Forelimb muscle (tissue), 1 donor: ENCODE measurements at regions not wholly inside any gene's neighbourhood (a gene's known extent, or its start where the extent isn't known, plus 50 kb on each side); places are given as distances from the start of the nearest gene placed in this dataset.
"Not testable (repeated sequence)": the region's sequence is repeated elsewhere in the genome, so short reads cannot be mapped to it uniquely, and the experiment has no call there.

Experiments used
- DNase-seq: peaks from one replicate; pipeline ENCODE4 v3.0.0-alpha.2; 2013; ENCODE audit warnings: low read depth

DNA sequence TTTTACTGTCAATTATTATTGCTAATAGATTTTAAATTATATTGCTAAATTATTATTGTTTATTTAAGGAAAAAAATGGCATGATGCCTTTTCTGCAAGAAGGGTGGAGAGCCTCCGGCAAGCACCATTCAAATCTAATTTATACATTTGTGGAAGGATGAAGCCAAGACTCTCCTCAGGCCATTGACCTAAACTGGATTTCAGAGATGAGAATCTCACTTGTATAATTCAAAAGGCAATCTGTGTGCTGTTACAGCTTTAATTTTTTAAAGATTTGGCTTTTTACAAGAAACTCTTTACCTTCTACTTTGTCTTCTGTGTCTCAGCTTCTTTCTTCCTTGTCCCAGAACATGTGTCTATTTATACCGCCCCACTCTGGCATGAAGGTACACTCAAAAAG lies 722.5 kb downstream of the ETS1 start:
- DNase-seq, result no peak

DNA sequence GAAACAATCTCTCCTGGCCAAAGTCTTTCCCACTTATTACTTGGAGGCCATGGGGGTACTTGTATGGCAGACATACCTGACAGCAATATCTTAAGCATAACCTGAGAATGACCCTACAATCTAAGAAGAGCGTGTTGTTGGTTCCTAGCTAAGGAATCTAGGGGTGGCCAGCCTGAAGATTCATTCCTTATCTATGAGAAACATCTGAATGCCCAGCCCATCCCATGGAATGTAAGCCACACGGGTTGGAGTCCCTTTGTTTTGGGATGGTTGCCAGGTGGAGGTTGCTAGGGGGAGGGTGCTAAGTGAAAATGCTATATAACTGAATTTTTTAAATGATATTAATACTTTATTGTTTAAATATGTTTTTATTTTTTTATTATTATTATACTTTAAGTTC lies 725.0 kb downstream of the ETS1 start:
- DNase-seq, result no peak

DNA sequence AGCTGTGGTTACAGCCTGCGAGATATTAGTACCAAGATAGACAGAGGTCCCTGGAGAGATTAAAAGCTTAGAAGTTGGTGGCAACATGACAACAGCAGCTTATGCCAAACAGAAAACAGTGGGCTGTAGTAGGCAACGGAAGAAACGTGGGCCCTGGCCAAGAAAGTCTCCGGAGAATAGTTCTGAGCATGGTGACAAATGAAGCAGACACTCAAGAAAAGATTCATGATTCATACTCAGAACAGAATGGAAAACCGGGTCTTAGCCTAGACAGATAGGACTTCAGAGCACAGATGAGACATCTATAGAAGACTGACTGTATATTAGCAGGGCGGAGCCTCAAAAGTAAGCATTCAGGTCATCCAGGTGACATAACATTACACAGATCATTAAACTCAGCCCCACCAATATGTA lies 727.4 kb downstream of the ETS1 start:
- no peak for DNase-seq

DNA sequence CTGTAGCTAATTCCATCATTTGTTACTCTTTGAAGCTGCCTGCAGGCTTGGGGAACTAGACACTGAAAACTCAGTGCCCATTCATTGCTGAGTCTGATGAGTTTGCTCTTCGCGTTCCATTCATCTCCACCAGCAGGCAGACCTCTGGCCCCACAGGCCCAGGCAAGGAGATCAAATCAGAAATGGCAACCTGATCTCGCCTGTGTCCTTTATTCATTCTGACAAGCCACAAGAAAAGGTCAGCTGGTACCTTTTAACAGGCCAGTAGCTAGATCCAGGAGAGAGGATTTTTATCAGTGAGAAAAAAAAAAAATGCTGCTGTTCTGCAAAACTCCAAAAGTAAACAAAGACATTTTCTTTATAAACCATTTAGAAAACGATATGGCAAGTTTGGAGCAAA lies 742.5 kb downstream of the ETS1 start:
- no peak for DNase-seq

DNA sequence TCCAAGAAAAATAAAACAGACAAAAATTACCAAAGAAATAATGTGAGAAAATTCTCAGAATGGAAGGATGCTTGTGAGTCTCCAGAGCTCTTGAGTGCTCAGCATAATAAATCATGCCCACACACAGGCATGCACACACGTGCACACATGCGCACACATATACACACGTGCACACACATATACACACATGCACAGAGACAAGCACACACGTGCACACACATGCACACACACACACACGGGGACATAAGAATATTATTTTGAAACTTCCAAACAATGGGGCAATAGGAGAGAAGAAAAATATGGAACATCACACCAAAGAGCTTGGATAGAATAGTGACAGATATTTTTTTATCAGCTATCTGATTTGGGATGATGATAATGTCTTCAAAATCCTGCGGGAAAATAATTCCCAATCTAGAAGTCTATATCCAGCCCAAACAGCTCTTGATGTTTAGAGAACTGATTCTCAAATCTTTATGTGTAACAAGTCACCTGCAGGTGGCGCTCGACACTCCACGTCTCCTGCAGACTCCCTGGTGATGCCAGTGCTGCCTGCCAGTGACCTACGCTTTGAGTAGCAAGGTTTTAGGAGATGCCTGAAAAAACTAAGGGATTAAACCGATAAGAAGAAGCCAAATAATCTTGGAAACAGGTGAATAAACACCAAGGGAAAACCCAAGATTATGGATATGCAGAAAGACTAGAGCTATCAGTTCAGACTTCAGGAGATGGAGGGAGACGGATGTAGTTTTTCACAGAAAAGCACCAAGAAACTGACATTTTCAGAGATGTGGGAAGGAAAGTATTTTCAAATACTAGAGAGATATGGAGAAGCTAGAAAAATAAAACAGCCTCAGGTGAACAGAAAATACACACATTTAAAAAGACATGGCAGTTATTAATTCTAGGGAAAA lies 743.6 kb downstream of the ETS1 start:
- DNase-seq, result peak; percentile 9

DNA sequence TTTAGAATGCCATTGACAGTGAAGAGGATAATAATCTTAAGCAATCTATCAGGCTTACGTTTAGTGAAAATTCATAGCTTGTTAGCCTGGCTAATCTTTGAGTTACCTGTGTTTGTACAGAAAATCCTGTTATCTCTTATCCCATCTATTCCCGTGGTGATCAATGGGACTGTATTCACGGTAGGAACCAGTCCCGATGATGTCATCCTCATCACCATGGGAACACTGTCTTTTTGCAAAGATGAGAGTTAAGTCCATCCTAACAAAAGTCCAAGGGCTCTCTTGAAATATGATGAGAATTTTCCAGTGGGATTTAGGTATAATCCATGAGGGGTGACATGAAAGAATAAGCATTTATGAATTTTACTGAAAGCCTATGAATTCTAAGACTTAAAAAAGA lies 762.2 kb downstream of the ETS1 start:
- DNase-seq, result no peak

DNA sequence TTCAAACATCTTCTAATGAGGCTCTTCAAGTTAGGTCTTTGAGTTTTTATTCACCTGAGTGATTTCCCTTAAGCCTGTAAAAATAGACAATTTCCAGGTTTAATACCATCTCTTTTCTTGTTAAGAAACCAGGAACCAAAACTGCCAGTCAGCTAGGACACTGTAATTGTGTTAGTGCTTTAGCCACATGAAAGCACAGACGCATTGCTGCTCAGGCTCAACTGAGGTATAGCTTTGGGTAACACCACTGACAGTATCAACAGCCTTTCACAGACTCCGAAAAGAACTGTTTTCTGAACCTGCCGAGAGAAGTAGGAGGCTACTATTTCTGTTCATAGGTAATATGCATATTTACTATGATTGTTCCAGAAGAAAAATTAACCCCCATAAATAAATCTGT lies 768.7 kb downstream of the ETS1 start:
- no peak for DNase-seq

DNA sequence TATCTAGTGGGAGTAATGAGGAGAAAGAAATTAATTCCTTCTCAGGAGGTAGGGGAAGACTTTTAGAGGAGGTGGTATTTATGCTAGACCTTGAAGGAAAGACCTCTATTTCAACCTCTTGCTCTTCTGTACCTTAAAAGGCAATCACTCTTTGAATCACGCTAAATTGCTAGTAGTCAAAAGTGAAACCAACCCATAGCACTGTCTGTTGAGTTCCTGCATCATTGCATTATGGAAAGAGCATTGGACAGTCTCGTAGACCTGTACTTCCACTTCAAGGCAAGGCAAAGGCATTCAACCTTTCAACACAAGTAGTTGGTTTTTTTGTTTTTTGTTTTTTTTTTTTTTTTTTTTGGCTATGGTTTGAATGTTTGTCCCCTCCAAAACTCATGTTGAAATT lies 770.4 kb downstream of the ETS1 start:
- no peak for DNase-seq

DNA sequence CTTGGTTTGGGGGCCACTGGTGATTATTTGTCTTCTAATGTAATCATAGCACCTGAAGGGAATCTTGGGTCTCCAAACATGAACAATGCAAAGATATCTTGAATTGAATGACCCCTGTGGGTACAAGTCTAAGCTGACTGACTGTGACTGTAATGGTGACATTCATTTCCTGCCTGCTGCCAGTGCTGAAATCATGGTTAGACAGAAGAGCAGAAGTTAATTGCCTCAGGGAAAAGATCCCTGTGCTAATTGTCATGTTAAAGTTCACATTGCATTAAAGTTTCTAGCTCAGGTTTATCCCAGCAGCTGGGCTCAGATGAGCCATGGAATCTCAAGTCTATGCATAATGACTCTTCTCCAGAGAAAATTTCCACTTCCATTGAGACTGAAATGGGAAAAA lies 772.0 kb downstream of the ETS1 start:
- DNase-seq, result no peak

DNA sequence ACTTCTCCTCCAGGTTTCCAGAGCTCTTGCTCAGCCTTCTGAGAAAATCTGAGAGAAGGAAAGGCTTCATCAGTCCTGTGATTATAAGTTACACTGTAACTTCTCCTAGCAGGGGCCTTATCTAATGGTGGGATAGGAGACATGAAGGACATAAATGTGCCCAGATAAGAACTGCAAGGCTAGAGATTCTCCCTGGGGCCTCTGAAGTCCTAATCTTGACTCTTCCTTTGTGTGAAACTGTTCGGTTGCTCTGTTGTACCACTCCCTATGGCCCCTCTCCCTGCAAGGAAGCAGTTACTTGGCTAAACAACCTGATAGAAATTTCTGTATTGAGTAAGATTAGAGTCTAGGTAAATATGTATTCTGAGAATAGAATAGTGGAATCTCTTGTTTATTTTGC lies 780.9 kb downstream of the ETS1 start:
- DNase-seq, result no peak

DNA sequence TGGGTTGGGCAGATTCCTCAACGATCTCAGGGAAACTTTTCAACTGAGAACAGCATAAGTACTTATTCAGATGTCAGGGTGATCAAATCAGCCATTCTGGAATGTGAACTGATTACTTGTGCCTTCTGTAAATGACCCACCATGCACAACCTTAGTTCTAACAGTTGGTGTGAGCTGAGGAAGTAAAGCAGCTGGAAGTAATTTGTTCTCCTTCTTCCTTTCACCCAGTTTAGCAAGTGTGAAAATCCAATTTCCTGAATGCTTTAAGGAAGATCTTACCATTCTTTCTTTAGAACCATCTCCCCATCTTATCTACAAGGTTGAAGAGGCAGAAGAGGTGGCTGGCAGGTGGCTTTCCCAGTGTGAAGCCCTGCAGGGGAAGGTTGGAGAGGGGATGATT lies 781.6 kb downstream of the ETS1 start:
- no peak for DNase-seq

DNA sequence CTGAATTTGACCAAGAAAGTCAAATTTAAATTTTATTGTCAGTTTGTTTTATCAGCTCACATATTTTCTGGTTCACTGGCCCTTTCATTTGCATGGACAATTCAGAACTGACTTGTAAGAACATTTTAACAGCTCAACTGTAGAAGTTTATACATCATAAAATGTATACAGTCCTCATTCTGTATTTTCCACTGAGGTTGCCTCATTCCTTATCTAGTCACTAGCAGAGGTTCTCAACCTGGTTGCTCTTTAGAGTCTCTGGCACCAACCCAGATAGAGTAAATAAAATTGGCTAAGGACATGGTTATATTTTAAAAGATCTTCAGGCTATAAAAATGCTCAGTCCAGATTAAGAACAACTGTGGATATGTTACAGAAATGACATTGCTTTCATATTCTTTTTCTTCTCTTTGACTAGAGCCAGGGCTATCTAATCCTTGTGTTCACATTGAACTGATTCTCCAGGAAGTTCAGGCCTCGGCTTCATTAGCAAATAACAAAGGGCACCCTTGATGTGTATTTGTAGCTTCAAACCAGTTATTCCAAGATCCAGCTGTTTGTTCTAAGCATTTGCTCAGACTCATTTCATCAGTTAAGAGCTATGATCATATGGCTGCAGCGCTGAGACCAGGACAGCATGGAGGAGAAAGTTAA lies 782.5 kb downstream of the ETS1 start:
- no peak for DNase-seq

DNA sequence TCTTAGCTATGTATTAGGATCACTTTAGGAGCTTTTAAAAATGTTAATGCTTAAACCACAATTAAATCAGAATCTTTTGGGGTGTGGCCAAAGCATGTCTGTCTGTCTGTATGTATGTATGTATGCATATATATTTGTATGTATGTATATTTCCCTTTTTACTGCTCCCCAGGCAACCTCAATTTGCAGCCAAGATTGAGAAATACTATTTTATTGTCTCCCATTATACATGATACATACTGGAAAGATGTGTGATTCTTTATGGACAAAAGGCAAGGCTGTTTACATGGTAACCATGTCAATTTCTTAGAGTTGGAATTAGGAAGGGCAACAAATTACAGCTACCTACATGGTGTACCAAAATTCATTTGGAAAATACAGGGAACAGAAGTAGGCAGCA lies 783.6 kb downstream of the ETS1 start:
- DNase-seq, result no peak

DNA sequence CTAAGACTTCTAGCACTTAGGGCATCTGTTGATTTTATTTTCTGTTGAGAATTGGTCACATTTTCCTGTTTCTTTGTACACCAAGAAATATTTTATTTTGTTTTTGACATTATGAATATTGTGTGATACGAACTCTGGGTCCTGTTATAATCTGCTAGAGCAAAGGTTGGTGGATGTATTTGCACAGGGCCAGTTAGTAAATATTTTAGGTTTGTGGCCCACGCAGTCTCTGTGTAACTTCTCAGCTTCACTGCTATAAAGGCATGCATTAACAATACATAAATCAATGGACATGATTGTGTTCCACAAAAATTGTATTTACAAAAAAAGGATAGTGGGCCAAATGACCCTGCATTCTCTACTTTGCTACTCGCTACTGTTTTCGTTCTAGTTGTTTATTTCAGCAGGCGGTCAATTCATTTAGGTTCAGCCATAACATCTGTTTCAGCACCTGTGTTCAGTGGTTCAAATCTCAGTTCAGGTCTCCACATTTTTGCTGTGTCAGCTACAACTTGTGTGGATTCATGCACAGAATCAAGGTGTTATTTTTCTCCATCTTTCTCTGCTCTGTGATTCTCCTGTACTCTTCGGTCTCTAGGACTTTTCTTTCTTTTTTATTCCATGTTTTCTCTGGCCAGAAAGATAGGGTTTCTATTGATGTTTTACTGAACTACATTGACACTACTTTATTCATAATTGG lies 786.2 kb downstream of the ETS1 start:
- no peak for DNase-seq

DNA sequence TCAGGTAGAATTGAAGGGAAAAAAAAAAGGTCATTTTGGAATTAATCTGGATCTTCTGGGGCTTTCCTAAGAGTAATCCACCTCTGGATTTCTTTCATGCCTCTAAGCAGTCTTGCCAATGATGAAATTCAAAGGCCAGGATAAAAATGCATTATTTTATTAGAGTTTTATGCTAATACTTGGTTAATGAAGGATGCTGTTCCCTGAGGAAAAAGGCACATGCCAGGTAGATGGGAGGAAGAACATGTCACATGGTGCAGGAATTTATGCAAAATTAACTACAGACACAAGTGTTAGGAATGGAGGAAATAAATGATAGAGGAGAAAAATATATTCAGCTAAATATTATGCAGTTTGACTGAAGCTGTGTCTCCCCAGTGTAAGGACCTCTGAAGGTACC lies 792.0 kb downstream of the ETS1 start:
- no peak for DNase-seq

DNA sequence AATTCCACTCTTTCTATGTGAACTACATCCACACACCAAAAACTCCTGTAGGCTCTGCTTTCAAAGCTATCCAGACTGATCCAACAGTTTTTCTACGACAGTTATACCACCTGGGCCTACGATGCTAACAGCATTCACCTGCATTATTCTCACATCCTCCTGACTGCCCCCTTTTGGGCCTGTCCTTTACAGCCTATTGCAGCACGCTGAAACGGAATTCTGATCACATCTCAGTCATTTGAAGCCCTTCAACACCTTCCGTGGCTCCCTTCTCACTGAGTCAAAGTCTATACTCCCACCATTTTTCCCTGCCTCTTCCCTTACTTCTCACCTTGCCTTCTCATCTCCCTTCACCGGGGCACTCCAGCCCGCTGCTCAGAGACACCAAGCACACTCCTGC lies 791.3 kb upstream of the KIRREL3 start:
- no peak for DNase-seq

DNA sequence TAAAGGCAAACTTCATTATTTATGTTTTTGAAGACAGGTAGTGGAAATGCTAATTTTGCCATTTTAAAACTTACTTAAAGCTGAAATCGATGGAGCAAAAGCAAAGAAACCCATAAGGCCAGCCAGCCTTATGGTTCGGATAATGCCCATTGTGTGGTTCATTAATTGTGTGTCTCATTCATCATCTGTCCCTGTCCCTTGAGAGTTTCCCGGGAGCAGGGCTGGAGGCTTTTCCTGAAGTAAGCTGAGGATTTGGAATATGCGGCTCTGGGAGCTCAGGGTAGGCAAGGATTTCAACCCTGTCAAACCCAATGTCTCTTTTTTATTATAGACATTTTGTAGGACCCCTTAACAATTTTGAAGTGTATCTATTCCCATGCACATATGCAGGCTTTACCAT lies 790.0 kb upstream of the KIRREL3 start:
- DNase-seq, result no peak

DNA sequence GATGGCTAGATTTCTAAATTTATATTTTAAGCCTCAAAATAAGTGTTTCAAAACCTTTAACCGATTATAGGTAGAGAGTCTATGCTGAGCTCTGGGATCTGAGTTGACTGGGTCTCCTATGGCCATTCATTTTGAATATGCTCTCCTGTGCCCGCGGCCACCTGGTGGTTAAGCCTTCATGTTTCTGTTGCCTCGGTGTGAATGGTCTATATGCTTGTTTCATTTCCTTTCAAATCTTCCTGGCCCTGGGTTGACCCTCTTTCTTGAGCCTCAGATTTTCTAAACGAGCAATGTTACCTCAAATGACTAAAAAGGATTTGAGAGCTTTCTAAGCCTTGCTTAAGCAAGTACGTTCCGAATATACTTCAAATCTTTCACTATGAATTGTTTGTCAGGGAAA lies 789.4 kb upstream of the KIRREL3 start:
- DNase-seq, result no peak

DNA sequence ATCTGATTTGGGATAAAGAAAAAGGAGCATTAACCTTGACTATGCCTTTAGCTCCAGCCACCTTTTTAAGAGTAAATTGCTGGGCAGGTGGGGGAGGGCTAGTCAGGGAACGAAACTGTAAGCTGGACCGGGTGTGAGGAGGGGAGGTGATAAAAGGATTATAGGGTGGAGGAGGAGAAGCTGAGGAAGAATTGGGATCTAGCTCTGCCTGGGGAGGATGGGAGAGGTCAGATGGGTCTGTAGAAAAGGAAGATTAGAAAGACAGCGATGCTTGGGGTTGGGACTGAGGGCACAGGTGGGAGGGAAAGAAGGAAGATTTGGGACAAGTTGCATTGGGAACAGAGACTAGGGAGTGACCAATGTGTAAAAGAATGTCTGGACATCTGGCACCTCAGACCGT lies 772.4 kb upstream of the KIRREL3 start:
- DNase-seq, result not testable (repeated sequence)

DNA sequence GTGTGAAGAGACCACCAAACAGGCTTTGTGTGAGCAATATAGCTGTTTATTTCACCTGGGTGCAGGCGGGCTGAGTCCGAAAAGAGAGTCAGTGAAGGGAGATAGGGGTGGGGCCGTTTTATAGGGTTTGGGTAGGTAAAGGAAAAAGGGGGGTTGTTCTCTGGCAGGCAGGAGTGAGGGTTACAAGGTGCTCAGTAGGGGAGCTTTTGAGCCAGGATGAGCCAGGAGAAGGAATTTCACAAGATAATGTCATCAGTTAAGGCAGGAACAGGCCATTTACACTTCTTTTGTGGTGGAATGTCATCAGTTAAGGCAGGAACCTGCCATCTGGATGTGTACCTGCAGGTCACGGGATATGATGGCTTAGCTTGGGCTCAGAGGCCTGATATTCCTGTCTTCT lies 768.4 kb upstream of the KIRREL3 start:
- not testable (repeated sequence) for DNase-seq

DNA sequence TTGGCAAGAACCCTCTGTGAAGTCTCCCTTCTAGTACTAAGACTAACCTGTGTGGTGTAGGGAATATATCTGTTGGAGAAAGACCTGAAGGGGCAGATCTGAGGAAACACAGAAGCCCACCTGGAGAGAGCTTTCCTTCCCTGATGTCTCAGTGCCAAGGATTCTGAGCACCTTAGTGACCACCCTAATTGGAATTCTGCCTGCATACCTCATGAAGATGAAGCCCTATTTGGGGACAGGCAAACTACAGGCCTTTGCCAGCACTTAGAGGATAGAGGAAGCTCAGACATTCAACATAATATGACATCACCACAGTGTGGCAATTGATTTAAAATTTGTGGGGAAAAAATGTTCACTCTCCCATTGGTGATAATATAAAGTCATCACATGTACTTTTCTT lies 766.2 kb upstream of the KIRREL3 start:
- no peak for DNase-seq

DNA sequence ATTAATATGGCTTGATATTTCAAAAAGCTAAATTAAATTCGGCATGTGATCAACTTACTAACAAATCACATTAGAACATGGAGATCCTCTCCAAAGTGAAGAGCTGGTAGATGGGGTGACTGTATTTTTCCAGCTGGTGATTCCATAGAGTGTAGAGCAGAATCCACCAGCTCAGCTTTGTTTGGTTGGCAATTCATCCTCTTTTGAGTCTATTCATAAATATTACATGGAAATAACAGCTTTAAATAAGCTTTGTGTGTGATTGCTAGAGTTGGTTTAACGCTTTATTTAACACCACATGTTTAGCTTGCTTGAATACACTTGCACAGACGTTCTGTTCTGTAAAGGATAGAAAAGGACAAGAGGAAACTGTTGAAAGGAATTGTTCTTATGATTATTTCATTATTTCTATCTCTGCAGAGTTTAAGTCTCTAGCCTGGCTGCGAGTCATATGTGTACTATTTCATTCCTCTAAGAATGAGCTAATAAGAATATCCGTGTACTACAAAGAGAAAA lies 738.3 kb upstream of the KIRREL3 start:
- no peak for DNase-seq

DNA sequence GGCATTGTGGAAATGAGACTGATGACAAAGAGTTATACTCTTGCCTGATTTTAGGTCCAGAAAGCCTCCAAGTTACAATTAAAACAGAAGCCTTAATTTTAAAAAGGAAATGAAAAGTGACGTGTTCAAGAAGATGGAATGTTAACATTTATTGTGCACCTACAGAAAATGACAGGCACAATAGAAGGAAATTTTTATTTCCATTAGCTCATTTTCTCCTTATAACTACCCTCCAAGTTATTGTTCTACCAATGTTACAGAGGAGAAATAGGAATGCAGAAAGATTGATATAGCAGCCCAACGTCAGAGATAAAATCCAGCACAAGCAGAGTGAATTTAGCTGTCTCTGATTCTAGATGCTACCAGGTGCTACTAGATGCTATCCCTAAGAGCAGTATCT lies 736.9 kb upstream of the KIRREL3 start:
- DNase-seq, result no peak
